HG03045 (cell line): ENCODE measurements at regions not wholly inside any gene's neighbourhood (a gene's known extent, or its start where the extent isn't known, plus 50 kb on each side); places are given as distances from the start of the nearest gene placed in this dataset.
"Not testable (repeated sequence)": the region's sequence is repeated elsewhere in the genome, so short reads cannot be mapped to it uniquely, and the experiment has no call there.

Experiments used
- ATAC-seq: cut with Tn5 transposase; IDR thresholded peaks from one replicate; pipeline ENCODE4 v1.9.1; 2021; ENCODE audit warnings: mild to moderate bottlenecking, moderate library complexity; ENCODE audit not compliant: unreplicated experiment

DNA sequence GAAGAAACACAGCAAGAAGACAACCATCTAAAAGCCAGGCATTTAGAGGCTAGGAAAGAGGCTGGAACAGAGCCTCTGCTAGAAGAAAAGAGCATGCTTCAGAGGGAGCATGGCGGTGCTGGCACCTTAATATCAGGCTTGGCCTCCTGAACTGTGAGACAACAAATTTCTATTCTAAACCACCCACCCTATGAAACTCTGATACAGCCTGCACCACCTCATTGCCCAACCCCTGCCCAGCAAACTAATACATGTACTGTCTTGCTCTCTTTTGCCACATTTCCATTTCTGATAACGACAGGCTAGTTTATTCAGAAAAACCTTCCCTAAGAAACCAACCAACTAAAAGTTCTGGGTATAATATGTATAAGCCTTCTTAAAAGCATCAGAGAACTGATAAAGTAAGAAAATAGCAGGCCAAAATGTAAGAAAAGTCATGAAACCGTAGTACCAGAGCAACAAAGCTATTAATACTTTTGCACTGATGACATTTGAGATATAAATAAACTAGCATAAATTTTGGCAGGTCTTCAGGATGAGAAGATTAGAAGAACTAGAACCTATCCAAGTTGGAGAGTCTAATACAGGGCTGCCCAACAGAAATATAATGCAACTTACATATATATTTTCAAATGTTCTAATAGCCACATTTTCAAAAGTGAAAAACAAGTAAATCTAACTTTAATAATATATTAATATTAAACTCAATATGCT lies 184.7 kb upstream of the HSF2 start:
- no peak for ATAC-seq

DNA sequence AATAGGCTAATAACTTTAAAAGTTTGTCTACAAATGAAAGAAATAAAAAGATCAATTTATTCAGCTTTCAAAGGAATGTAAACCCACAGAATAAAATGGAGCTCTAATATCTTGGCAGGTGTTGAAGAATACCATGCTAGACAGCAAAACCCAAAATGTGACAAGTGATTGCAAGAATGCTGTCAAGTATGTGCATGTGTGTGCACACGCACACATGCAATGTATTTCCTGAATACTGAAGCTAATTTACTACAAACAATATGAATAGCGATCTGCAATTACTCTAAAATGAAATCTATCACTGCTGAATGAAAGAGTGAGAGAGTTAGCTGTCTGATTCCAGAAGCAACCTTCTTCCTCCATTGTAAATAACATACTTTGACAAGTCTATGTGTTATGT lies 179.2 kb upstream of the HSF2 start:
- ATAC-seq, result no peak

DNA sequence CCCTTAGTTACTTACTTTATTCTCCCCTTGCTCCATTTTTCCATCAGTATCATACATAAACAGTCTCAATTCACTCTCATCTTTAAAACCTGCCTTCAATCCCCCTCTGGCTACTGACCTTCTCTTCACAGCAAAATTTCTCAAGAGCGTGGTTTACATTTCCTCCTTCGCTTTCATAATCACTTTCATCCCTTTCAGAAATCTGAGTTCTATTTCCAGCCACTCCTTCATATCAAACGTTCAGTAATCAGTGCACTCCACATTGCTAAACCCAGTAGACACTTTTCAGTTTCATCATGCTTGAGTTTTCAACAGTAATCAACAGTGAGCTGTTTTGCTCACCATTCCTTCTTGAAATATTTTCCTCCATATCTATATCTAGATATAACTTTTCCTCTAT lies 176.7 kb upstream of the HSF2 start:
- no peak for ATAC-seq

DNA sequence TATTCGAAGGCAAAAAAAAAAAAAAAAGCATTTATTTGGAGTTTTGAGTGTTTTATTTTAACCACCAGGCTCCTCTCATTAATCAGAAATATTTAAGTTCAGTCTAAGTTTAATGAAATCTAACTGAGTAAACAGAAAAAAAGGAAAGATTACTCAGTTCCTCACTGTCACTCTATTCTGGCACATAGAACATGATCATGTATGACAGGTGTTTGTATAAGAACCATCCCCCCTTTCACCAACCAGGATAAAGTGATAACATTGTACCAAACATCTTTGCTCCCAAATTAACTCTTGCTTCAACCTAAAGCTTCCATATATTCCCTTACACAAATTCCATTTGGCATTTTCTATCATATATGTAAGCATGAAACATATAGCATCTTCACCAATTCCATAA lies 176.2 kb upstream of the HSF2 start:
- ATAC-seq, result no peak

DNA sequence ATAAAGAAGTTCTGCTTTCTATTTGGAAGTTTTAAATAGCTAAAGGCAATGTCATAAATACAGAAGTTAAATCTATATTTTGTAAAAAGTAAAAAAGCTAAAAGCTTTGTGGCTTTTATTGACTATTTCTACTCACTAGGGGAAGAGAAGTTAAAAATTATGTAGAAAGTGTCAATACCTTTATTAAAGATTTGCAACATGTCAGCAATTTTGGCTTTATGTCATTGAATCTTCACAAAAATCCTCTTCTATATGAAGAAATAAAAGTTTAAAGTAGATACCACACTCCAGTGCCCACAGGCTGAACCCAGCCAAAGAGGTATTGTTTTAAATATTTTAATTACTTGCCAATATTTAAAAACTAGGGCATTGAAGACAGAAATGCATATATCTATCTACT lies 160.6 kb upstream of the HSF2 start:
- ATAC-seq, result no peak

DNA sequence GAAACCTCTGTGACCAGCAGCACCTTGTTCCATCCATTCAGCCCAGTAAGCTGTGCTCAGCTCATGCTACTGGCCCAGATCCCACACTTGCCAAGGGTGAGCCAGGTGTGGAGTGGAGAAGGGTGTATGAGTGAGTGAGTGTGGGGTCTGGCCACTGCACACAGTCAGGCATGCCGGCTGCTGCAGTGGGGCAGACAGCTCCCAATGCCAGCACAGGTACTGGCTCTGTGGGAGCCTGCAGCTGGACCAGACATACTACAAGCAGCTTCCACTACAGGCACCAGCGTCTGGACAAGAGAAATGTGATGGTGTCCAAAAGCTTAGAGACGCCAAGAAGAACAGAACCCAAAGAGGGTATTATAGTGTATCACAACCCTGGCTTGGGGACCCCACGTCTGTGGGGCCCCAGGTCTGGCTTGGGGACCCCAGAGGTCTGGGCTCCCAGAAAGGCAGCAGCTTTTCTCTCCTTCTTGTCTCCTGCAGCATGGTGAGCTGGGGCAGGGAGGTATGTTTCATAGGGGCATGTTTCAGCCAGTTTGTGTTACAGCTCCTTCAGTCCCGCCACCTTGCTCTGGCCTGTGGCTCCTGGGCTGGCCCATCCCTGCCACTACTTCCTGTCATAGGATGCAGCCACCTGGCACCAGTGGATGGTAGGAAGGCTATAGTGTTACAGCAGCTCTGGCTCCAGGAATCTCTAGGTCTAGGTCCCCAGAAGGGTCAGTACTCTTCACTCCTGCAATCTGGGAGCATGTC lies 152.4 kb upstream of the HSF2 start:
- ATAC-seq, result no peak

DNA sequence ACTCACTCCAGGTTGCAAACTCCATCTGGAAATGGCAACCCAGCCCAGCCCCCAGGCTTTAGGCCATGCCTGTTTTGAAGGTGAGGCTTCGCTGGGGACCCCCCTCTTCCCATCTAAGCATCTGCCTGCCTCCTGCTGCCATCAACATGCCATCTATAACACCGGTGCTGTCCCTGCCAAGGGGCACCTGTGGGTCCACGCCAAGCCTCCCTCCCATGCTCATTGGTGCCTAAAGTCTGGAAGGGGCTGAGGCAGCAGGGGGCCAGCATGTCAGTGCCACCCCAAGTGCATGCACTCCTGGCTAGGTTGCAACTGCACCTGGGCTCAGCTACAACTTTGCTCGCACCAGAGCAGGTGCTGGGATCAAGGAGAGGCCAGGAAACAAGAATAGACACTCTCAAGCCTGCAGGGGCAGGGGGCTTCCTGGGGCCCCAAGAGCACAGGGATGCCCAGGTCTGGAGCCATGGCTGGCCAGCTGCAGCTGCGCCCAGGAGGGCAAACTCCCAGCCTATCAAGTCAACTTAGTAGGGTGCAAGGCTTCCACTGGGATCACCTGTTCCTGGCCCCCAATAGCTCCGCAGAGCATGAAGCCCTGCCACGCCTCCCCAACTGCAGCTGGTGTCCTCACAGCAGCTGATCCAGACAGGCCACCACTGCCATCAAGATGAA lies 151.3 kb upstream of the HSF2 start:
- no peak for ATAC-seq

DNA sequence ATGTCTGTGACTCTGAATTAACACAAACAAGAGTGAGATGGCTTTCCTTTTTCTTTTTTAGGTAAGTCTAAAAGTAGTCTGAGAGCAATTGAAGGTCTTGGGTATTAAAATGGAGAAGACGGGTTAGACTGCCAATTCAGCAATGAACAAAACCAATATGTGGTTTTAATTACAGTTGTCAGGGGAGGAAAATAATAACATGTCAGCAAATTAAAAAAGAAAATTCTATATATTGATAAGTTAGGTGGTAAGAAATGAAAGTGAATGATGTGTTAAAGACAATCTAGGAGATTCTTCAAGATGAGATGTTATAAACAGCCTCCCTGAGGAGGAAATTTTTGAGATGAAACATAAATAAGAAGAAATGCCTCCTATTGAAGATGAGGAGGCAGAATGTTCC lies 150.6 kb upstream of the HSF2 start:
- no peak for ATAC-seq

DNA sequence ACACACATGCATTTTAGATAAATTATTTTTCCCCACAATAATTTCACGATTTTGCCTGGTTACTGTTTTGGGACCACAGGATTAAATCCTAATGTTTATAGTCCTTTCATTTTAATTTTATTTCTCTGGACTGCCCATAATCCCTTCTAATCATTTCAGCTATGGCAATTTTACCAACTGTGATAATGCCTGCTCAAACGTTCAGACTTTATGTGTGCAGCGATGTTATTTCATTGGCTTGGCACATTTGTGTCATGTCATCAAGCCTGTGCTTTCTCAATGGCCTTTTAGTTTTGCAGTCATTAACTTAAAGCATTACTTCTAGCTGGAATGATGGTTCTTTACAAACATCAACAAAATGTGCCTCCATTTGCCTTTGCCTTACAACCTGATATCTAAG lies 140.6 kb upstream of the HSF2 start:
- ATAC-seq, result no peak

DNA sequence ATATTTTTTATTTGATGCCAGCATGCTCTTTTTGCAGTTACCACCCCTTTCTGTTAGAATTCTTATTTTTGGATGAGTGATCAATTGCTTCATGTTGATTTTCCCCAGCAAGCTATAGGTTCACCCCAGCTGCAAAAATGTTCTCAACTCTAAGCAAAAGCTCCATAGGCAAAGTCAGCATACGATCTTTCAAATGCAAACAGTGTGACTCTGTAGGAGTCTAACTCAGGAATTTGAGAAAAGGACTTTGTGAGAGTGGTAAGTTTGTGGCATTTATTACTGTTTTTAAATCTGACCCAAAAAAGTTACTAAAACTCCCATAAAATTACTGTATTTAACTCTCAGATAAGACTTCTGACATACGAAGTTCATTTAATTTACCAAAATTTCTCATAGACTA lies 134.9 kb upstream of the HSF2 start:
- no peak for ATAC-seq

DNA sequence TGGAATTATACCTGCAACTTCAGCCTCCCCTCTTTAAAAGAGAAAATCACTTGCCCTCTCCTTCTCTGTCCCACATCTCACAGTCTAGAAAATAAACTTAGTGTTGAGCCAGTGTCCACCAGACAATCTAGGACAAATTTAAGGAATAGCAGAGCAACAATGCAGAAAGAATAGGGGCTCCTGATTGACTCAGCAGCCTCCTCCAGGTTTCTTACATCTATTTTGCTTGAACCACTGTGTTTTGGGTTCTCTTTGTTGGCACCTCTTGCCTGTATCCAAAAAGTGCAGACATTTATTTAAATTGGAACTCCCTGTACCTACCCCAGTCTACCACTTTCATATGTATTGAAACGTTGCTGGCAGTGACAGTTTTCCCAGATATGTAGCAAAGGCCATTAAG lies 133.7 kb upstream of the HSF2 start:
- no peak for ATAC-seq

DNA sequence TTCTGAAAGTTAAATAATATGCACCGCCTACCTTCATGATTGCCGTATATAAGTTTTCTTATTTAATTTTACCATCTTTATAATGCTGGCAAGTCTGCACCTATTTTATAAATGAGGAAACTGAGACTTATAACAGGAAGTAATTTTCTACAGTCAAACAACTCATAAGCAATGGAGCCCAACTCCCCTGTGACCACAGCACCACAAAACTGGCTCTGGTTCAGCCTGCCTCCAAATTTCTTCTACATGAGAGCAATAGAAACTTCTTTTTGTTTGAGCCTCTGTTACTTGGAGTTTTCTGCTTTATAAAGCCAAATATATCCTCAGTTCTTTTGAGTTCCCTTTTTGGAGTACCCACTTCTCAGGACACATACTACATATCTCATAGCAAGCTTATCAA lies 131.1 kb upstream of the HSF2 start:
- ATAC-seq, result no peak

DNA sequence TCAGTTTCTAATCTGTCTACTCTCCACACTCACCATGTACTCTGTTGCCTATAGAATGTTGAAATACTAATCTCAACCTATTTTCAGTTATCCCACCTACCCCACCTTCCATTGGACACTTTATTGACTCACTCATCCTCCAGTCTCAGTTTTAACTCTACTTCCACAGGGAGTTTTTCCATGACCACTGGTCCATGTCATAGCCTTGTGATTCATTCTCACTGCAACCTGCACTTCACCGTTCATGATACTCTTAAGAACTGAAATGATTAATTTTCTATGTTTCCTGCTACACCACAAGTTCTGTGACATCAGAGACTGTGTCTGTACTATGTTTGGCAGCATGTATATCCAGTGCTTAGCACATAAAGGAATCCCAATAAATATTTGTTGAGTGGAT lies 122.8 kb upstream of the HSF2 start:
- ATAC-seq, result no peak

DNA sequence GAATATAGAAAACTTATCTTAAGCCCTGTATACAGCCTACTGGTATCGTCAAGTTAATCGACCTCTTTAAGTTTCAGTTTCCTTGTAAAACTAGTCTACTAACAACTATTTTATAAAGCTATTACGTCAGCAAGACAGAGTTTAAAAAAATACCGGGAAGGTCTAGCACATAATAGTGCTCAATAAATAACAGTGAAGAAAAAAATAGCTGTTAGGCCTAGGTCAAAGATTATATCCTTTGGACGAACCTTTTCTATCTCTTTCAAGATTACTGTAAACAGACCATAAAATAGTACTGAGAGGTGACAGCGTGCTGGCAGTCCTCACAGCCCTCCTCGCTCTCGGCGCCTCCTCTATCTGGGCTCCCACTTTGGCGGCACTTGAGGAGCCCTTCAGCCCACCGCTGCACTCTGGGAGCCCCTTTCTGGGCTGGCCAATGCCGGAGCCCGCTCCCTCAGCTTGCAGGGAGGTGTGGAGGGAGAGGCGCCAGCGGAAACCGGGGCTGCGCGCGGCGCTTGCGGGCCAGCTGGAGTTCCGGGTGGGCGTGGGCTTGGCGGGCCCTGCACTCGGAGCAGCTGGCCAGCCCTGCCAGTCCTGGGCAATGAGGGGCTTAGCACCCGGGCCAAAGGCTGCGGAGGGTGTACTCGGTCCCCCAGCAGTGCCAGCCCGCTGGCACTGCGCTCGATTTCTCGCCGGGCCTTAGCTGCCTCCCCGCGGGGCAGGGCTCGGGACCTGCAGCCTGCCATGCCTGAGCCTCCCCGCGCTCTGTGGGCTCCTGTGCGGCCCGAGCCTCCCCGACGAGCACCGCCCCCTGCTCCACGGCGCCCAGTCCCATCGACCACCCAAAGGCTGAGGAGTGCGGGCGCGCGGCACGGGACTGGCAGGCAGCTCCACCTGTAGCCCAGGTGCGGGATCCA lies 119.1 kb upstream of the HSF2 start:
- not testable (repeated sequence) for ATAC-seq

DNA sequence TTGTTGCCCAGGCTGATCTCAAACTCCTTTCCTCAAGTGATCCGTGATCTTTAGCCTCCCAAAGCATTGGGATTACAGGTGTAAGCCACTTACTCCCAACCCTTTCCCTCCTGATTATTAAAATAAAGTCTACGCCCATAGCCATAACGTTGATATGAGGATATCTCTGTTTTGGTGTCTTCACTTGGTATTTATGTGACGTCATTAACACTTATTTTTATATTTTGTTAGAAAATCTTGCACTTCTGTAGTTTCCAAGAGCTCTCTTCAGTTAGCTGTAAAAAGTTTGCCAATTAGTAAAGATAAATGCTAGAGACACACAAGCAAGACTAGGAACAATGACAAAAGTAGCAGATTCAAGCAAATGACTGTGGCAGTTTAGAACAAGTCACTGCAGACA lies 115.6 kb upstream of the HSF2 start:
- no peak for ATAC-seq

DNA sequence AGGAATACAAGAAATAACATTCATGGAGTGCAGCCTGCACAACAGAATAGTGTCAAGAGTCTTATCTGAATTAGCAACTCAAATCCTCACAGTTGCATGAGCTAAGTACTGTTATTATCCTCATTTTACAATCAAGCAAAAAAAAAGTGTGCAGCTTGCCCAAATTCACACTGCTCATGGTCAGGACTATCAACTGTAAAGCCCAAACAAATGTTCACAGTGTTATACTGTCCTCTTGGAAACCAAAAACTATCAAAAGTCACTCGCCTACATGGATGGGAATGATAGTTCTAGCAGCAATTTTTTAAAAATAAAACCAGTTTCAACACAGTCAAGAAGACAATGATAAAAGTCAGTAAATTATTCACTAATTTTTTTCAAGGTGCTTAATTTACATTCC lies 114.6 kb upstream of the HSF2 start:
- no peak for ATAC-seq

DNA sequence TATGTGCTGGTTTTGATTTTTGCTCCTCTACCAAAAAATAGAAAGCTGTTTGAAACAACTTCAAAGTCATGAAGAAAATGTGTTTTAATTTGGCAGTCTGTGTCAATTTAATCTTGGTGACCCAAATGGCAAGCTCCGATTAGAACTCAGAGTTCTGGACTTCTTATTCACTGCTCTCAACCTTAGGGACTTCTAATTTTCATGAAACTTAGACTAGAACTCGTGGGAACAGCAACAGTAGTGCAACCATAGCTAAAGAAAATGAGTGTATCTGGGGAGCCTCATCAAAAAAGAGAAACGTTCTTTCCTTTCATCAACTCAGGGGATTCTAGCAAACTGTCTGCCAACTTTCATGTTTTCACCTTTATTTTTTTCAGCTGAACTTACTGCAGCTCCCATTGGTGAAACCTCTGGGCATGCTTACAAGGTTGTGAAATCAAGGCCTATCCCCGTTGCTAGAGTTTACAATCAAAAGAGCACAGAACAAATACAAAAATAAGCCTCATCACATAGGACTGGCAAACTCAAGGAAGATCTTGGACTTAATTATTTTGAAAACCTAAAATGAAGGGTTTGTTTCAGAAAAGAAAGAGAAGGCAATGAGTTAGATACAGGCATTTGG lies 114.0 kb upstream of the HSF2 start:
- ATAC-seq, result no peak

DNA sequence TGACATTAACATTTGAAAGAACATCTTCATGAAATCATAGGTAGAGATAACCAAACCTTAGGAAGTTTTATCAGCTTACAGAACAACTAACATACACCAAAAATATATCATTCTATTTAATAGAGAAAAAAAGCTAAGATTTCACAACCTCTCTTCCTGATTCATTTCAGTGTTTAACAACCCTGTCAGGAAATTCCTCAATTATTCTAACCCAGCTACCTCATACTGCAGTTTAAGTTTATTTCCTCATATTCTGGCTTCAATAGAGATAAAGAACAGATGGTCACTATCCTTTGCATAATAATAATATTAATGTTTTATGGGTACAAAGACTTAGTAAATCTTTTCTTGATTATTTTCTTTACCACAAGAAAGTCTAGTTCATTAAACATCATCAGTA lies 112.9 kb upstream of the HSF2 start:
- ATAC-seq, result no peak

DNA sequence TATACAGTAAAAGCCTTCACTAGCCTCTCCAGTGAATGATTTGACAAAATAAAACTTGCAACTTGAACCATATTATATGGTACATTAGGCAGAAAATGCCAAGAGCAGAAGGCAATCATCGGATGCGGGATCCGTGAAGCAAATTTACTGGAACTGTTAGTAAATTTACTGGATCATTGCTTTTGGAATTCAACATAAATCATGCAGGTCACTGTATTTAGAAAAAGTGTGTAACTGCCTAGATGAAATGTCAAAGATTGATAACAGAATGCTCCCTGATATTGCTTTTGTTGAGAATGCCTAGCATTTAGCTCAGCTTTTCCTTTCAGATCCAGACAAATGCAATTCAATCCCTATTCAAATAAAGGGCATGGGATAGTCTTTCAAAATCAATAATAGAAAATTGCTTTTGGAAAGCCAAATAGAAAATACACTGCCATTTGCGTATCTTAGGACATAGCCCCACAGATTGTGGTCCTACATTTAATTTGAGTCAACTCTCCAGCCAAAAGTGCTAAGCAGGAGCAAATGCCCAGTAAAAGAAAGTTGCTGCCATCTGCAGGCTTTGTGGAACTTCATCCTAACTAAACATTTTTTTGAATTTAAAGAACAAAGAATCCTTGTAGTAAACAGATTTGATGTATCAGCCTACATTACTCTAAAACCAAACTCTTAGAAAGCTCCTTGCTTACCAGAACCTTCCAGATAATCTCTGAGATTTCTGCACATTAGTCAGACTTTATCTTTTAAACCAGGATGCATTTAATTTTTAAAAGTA lies 109.5 kb upstream of the HSF2 start:
- ATAC-seq, result no peak

DNA sequence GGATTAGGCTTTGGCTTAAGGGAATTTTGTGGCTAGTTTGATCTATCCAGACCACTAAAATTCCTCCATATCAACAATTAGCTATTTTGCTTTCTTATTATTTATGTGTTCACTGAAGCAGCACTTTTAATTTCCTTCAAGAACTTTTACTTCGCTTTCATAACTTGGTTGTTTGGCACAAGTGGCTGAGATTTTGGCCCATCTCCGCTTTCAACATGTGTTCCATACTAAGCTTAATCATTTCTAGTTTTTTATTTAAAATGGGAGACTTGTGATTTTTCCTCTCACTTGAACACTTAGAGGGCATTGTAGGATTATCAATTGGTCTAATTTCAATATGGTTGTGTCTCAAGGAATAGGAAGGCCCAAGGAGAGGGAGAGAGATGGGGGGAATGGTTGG lies 102.4 kb upstream of the HSF2 start:
- no peak for ATAC-seq
